ENCODE measurements at regions not wholly inside any gene's neighbourhood (a gene's known extent, or its start where the extent isn't known, plus 50 kb on each side); places are given as distances from the start of the nearest gene placed in this dataset.
"Not testable (repeated sequence)": the region's sequence is repeated elsewhere in the genome, so short reads cannot be mapped to it uniquely, and the experiment has no call there.

DNA sequence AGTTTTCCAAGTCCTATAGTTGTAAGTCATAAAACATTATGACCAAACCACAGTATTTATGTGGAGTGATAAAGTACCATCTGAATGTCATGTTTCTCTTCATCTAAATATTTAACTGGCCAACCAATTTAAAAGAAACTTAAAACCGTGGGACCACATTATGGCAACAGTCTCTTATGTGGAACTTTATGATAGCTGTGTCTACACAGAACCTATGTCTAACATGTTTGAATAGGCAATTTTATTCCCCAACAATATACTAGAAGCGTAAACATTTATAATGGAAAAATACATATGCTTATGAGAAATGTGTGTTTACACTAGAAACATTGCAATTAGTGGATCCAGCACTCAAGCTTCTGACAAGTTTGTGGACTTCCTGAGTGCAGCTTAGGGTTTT, 680.7 kb downstream of the REEP3 start:
- no peak for DNase-seq (ENCODE audit: low read depth in 2 of 2)

DNA sequence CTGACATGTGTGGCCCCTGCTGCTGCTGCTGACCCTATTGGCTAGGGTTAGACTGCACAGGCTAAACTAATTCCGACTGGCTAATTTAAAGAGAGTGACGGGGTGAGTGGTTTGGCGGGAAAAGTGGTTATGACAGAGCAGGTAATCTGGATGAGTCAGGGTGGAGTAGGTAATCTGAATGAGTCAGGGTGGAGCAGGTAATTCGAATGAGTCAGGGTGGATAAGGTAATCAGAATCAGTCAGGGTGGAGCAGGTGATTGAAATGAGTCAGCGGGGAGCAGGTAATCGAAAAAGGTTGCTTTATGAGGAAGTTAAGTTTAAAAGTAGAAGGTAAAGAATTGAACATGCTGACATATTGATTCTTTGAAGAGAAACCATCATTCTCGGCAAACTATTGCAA, 683.3 kb downstream of the REEP3 start:
- not testable (repeated sequence) for DNase-seq (ENCODE audit: low read depth in 2 of 2)

DNA sequence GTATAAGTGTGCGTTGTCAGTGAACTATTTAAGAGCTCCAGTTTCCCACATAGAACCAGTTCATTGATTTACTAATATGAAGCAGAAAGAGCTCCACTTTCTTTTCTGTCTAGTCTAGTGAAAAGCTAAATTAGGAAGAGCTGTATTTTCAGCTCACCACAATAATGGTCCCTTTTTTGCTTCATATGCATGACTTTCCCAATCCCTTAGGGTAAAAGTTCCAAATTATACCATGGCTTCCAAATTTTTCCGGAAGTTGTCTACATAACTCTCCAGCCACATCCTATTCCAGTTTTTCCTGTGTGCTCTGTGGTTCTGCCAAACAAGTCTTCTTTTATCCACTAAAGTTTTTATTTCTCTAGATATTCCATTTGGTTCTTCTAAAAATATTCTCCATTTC, 685.2 kb downstream of the REEP3 start:
- DNase-seq (ENCODE audit: low read depth in 2 of 2), result no peak

DNA sequence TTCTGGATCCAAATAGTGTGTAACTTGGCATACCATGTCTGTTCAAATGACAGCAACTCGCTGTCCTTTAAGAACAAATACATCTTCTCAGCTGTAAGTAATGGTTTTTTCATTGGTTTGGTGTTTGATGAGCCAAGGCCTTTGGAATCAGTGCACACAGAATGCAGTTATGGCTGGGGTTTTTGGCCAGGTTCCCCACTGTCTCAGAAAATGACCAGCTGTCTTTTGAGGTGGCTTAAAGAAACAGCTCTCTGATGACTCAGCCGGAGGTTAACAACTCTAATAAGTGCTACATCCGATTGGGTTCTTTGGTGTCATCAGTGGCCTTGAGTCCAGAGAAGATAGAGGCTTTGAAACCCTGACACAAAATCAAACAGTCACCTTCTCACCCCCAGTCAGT, 688.4 kb downstream of the REEP3 start:
- DNase-seq (ENCODE audit: low read depth in 2 of 2), result no peak

DNA sequence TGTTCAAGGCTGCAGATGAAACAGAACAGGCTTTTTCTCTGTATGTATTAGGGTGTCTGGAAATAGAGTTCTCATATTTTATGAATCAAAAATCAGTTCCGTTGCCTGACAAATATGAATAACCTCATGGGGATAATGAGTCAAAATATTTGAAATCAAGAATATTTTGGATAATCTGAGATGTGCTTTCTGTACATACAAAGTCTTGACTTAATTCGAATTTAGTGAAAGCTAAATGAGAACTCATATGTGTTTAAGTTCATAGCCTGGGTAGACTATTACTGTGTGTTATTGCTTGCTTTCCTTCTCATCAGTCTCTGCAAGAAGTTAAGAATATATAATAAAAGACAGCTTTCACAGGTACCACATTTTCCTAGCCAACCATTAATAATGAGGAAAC, 689.0 kb downstream of the REEP3 start:
- no peak for DNase-seq (ENCODE audit: low read depth in 2 of 2)

DNA sequence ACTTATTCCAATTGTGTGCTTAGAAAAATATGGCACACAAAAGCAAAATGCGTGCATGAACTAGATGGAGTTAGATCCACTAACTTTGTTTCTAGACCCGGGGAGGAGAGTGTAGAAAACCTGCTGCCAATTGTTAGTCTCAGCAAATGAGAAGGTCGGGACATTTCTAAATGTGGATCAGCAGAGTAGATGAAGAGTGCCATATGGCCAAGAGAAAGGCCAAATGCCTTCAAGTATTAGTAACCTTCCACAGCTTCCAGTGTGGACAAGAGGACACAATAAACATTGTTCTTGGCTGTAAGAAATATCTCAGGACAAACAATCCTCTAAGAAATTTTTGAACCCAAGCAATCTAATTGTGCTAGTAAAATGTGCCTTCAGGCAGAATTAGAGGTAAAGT, 690.3 kb downstream of the REEP3 start:
- no peak for DNase-seq (ENCODE audit: low read depth in 2 of 2)

DNA sequence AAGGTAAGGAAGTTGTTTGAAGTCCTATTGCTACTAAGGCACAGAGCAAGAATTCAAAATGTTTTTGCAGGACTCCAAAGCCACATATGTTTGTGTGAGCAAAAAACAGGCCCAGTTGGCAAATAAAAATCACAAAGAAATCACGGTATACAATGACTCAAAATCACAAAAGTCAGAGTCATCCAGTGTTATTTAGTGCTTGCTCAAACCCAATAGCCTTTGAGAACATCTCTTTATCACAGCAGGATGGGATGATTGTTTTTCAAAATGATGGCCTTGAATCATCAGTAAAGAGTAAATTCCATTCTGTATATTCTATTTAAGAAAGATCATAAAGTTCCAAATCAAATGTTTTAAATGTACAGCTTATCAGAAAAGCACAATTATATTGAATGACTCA, 693.9 kb downstream of the REEP3 start:
- DNase-seq (ENCODE audit: low read depth in 2 of 2), result no peak

GRCh38 chr10:64219271-64220025, 698.2 kb downstream of the REEP3 start:
- no peak for DNase-seq (ENCODE audit: low read depth in 2 of 2)

- no peak for DNase-seq (ENCODE audit: low read depth in 2 of 2)
Measured at GRCh38 chr10:64234489-64234888, 713.3 kb downstream of the REEP3 start.

GRCh38 chr10:64257704-64258103, 736.5 kb downstream of the REEP3 start:
- DNase-seq (ENCODE audit: low read depth in 2 of 2), result no peak

DNA sequence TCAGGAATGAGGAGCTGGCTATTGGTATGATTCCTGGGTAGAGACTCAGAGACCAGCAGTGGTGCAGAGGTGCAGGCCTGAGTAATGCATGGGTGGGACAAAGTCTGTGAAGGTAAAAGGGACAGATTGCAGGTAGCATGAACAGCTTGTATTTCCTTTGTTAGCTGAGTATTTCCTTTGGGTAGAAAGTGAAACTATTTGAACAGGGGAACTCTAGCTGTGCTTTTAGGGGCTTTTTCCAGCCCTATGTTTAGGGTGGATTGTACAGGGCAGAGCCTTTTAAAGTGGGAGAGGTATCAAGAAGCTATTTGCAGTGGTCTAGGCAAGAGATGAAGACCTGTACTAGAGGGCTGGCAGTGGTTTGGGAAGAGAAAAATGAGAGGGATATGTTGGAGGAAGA, 739.9 kb downstream of the REEP3 start:
- no peak for DNase-seq (ENCODE audit: low read depth in 2 of 2)

DNA sequence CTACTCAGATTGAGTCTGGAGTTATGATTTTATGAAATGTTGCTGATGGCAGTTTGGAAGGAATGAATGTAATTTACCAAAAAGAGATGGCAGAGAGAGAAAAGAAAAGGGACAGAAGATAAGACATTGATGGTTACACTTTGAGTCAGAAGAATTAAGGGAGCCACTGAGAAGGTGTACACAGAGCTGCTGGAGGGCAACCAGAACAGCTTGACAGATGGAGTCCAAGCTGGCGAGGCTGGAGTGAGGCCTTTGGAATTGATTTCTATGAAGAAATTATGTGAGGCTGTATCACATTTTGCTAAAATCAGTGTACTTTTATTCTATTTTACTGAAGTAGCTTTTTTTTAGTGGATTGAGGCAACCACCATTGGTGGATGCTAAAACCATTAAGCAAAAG, 740.5 kb downstream of the REEP3 start:
- no peak for DNase-seq (ENCODE audit: low read depth in 2 of 2)

GRCh38 chr10:64265961-64266360, 744.8 kb downstream of the REEP3 start:
- no peak for DNase-seq (ENCODE audit: low read depth in 2 of 2)

GRCh38 chr10:64271508-64271907, 750.3 kb downstream of the REEP3 start:
- DNase-seq (ENCODE audit: low read depth in 2 of 2), result no peak

GRCh38 chr10:64271983-64272382, 750.8 kb downstream of the REEP3 start:
- DNase-seq (ENCODE audit: low read depth in 2 of 2), result no peak

DNA sequence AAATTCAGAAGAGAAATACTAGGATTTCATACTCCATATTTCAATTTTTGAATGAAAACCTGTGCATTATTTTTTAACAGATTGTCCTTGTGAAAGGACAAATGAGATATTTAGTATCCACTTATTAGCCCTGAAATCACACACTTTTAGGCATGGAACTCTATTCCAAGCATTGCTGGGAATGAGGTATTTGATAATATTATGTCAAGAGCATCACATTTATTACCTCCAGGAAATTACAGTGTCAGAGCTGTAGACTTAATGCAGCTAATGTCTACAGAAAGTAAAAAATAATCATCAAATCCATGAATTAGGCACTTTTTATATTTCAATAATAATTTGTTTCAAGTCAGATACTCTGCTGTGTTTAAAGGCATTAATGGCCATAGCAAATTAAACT, 753.8 kb downstream of the REEP3 start:
- DNase-seq (ENCODE audit: low read depth in 2 of 2), result no peak

- DNase-seq (ENCODE audit: low read depth in 2 of 2), result no peak
Measured at GRCh38 chr10:64275774-64276173, 754.6 kb downstream of the REEP3 start.

DNA sequence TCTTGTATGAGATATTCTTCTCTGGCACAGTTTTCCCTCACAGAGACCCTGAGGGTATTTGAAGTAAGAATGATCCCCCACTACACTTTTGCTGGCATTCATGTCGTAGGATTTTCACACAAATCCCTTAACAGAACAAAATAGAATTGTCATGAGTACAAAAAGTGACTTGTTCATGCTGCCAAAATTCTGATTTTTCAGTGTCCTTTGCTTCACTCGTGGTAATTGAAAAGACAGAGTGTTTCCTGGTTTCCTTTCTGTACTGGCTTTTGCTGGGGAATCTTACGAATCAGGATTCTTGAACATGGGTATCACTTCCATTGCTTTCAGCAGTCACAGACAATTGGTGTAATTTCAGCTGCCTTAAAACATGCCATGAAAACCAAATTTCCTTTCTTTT, 756.3 kb downstream of the REEP3 start:
- DNase-seq (ENCODE audit: low read depth in 2 of 2), result no peak

DNA sequence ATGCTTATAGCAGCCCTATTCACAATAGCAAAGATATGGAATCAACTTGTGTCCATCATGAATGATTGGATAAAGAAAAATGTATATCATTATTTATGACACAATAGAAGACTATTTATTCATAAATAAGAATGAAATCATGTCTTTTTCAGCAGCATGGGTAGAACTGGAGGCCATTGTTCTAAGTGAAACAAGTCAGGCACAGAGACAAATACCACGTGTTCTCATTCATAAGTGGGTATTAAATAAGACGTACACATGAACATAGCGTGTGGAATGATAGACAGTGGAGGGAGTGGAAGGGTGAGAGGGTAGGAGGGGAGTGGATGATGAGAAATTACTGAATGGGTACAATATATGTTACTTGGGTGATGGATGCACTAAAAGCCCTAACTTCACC, 762.4 kb downstream of the REEP3 start:
- no peak for DNase-seq (ENCODE audit: low read depth in 2 of 2)

- no peak for DNase-seq (ENCODE audit: low read depth in 2 of 2)
Measured at GRCh38 chr10:64286533-64286932, 765.3 kb downstream of the REEP3 start.

- no peak for DNase-seq (ENCODE audit: low read depth in 2 of 2)
Measured at GRCh38 chr10:64288404-64288803, 767.2 kb downstream of the REEP3 start.

GRCh38 chr10:64303566-64303965, 782.4 kb downstream of the REEP3 start:
- no peak for DNase-seq (ENCODE audit: low read depth in 2 of 2)

DNA sequence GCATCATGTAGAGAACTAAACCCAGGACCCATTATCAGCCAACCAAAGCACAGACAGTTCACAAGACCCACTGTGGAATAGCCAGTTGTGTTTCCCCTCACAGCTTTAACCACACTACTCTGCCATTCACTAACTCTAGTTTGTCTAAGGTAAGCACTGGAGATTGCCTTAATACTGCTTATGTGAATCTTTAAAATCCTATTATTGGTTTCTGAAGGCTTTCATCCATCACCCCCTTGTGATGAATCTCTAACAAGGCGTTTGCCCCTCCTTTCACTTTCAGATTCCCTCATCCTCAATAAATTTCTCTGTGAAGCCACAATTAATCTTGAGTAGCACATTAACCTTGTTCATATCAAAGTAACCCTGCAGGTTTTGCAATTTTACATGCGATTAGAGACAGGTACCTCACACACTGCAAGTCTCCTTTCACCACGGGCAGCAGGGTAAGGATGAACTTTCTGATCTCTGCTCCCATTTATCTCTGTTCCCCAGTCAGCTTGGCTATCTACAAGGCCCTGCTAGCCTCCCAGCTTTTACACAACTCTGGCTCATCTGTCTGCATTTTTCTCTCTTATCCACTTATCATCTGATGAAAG, 785.6 kb downstream of the REEP3 start:
- DNase-seq (ENCODE audit: low read depth in 2 of 2), result no peak

GRCh38 chr10:64312876-64313275, 791.7 kb downstream of the REEP3 start:
- DNase-seq (ENCODE audit: low read depth in 2 of 2), result no peak
